ENCODE measurements at regions not wholly inside any gene's neighbourhood (a gene's known extent, or its start where the extent isn't known, plus 50 kb on each side); places are given as distances from the start of the nearest gene placed in this dataset.

- Mint-ChIP-seq H3K36me3 (no peaks in the 10 kb centered on the region), H3K27ac (peak overlapping the region; percentile 46), H3K4me1 (peaks cover 8% of the 10 kb centered on the region), H3K4me3 (no peak overlapping the region), H3K9me3 (peaks cover 12% of the 10 kb centered on the region), H3K27me3 (ENCODE audit: insufficient read depth, low read depth) (no peaks in the 10 kb centered on the region)
- H3K9ac ChIP-seq = no peak overlapping the region
- no peaks in the 10 kb centered on the region for H4K20me1 ChIP-seq (ENCODE audit: low read depth)
- TF ChIP-seq, protein P1, sequence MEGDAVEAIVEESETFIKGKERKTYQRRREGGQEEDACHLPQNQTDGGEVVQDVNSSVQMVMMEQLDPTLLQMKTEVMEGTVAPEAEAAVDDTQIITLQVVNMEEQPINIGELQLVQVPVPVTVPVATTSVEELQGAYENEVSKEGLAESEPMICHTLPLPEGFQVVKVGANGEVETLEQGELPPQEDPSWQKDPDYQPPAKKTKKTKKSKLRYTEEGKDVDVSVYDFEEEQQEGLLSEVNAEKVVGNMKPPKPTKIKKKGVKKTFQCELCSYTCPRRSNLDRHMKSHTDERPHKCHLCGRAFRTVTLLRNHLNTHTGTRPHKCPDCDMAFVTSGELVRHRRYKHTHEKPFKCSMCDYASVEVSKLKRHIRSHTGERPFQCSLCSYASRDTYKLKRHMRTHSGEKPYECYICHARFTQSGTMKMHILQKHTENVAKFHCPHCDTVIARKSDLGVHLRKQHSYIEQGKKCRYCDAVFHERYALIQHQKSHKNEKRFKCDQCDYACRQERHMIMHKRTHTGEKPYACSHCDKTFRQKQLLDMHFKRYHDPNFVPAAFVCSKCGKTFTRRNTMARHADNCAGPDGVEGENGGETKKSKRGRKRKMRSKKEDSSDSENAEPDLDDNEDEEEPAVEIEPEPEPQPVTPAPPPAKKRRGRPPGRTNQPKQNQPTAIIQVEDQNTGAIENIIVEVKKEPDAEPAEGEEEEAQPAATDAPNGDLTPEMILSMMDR (IDR thresholded peaks at IDR 0.05) = no peak
- TF ChIP-seq EZH2 (IDR thresholded peaks at IDR 0.05) = no peak
- TF ChIP-seq EZH2phosphoT487 (IDR thresholded peaks at IDR 0.05) = no peak
- peaks cover 27% of the 10 kb centered on the region for H3K4me1 ChIP-seq
- H3F3A ChIP-seq (ENCODE audit: low read depth) = peaks cover 14% of the 10 kb centered on the region
- no peak overlapping the region for H3K4me3 ChIP-seq
- H3K79me2 ChIP-seq (ENCODE audit: low read depth) = no peaks in the 10 kb centered on the region
- H3K27me3 ChIP-seq = no peaks in the 10 kb centered on the region
- peak overlapping the region; percentile 22 for H2AFZ ChIP-seq (replicated peaks)
- H3K9me3 ChIP-seq (ENCODE audit: low read depth) = peaks cover 12% of the 10 kb centered on the region
- H3K36me3 ChIP-seq = no peaks in the 10 kb centered on the region
- DNase-seq (ENCODE audit: low spot score) = peak; percentile 38
- peak overlapping the region; percentile 48 for H3K27ac ChIP-seq
- H3K4me2 ChIP-seq = peak overlapping the region; percentile 37
Observed at GRCh38 chr16:16788004-16788403, 409.1 kb downstream of the NPIPA7 start.

DNA sequence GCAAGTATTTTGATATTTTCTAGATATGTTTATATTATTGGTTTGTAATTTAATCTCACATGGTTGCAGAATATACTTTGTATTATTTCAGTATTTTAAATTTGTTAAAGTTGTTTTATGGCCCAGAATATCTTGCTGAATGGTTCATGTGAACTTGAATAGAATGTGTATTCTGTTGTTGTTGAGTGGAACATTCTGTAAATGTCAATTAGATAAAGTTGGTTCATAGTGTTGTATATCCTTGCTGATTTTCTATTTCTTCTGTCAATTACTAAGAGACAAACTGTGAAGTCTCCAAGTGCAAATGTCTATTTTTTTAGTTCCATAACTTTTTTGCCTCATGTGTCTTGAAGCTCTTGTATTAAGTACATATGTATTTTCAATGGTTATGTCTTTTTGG is 411.7 kb downstream of the NPIPA7 start:
- Mint-ChIP-seq H3K27ac (no peak overlapping the region), H3K27me3 (ENCODE audit: insufficient read depth, low read depth) (peaks cover 3% of the 10 kb centered on the region), H3K9me3 (peaks cover 12% of the 10 kb centered on the region), H3K4me3 (no peak overlapping the region), H3K4me1 (no peaks in the 10 kb centered on the region), H3K36me3 (no peaks in the 10 kb centered on the region)
- H2AFZ ChIP-seq (replicated peaks) = no peak overlapping the region
- peaks cover 14% of the 10 kb centered on the region for H3F3A ChIP-seq (ENCODE audit: low read depth)
- peaks cover 12% of the 10 kb centered on the region for H3K9me3 ChIP-seq (ENCODE audit: low read depth)
- no peaks in the 10 kb centered on the region for H3K79me2 ChIP-seq (ENCODE audit: low read depth)
- H3K4me2 ChIP-seq = no peak overlapping the region
- no peaks in the 10 kb centered on the region for H4K20me1 ChIP-seq (ENCODE audit: low read depth)
- no peak overlapping the region for H3K4me3 ChIP-seq
- TF ChIP-seq EZH2phosphoT487 (IDR thresholded peaks at IDR 0.05) = no peak
- TF ChIP-seq EZH2 (IDR thresholded peaks at IDR 0.05) = no peak
- TF ChIP-seq, protein P1 (IDR thresholded peaks at IDR 0.05) = no peak
- no peak overlapping the region for H3K9ac ChIP-seq
- H3K27me3 ChIP-seq = no peaks in the 10 kb centered on the region
- DNase-seq (ENCODE audit: low spot score) = no peak
- no peak overlapping the region for H3K27ac ChIP-seq
- H3K36me3 ChIP-seq = no peaks in the 10 kb centered on the region
- peaks cover 18% of the 10 kb centered on the region for H3K4me1 ChIP-seq

- Histone ChIP-seq H3K4me1 (peaks cover 15% of the 10 kb centered on the region), H3K27ac (no peak overlapping the region), H2AFZ (replicated peaks) (no peak overlapping the region), H3K9me3 (ENCODE audit: low read depth) (peaks cover 12% of the 10 kb centered on the region), H3K27me3 (no peaks in the 10 kb centered on the region), H3K4me3 (no peak overlapping the region), H3K4me2 (no peak overlapping the region), H3K36me3 (no peaks in the 10 kb centered on the region), H3F3A (ENCODE audit: low read depth) (peaks cover 14% of the 10 kb centered on the region), H3K9ac (no peak overlapping the region), H4K20me1 (ENCODE audit: low read depth) (no peaks in the 10 kb centered on the region), H3K79me2 (ENCODE audit: low read depth) (no peaks in the 10 kb centered on the region)
- Mint-ChIP-seq H3K4me1 (no peaks in the 10 kb centered on the region), H3K27ac (no peak overlapping the region), H3K36me3 (no peaks in the 10 kb centered on the region), H3K9me3 (peaks cover 12% of the 10 kb centered on the region), H3K4me3 (no peak overlapping the region), H3K27me3 (ENCODE audit: insufficient read depth, low read depth) (peaks cover 3% of the 10 kb centered on the region)
- no peak for DNase-seq (ENCODE audit: low spot score)
- TF ChIP-seq EZH2 (IDR thresholded peaks at IDR 0.05) = no peak
- no peak for TF ChIP-seq EZH2phosphoT487 (IDR thresholded peaks at IDR 0.05)
- TF ChIP-seq, protein P1 (IDR thresholded peaks at IDR 0.05) = no peak
Observed at GRCh38 chr16:16791051-16791450, 412.1 kb downstream of the NPIPA7 start.

All from neural progenitor cell (in vitro differentiated cells).